Nephron progenitor cell (in vitro differentiated cells): ENCODE measurements at regions not wholly inside any gene's neighbourhood (a gene's known extent, or its start where the extent isn't known, plus 50 kb on each side); places are given as distances from the start of the nearest gene placed in this dataset.
A peak's percentile ranks its signal among the peaks of the same experiment; 100 is the strongest.

Experiments used
- DNase-seq: peaks from one replicate; pipeline ENCODE4 v3.0.0; 2021
- H3K27ac Mint-ChIP-seq: 2 replicates; pipeline ENCODE4 v1.8.0; 2021; ENCODE audit warnings: mild to moderate bottlenecking, moderate library complexity, mixed read lengths
- H3K27me3 Mint-ChIP-seq: 2 replicates; pipeline ENCODE4 v1.8.0; 2021; ENCODE audit warnings: mild to moderate bottlenecking, low read depth, mixed read lengths; ENCODE audit not compliant: poor library complexity
- H3K36me3 Mint-ChIP-seq: 2 replicates; pipeline ENCODE4 v1.8.0; 2021; ENCODE audit warnings: low read depth, mixed read lengths
- H3K4me1 Mint-ChIP-seq: 2 replicates; pipeline ENCODE4 v1.8.0; 2021; ENCODE audit warnings: mixed read lengths
- H3K4me3 Mint-ChIP-seq: 2 replicates; pipeline ENCODE4 v1.8.0; 2021; ENCODE audit warnings: mild to moderate bottlenecking, moderate library complexity, mixed read lengths
- H3K9me3 Mint-ChIP-seq: 2 replicates; pipeline ENCODE4 v1.8.0; 2021; ENCODE audit warnings: mild to moderate bottlenecking, moderate library complexity, mixed read lengths
- CTCF ChIP-seq: fragments of 200-600 bp; sonication (generic); IDR thresholded peaks from 2 replicates; pipeline ENCODE4 v1.5.0; 2021; ENCODE audit warnings: antibody characterized with exemption

DNA sequence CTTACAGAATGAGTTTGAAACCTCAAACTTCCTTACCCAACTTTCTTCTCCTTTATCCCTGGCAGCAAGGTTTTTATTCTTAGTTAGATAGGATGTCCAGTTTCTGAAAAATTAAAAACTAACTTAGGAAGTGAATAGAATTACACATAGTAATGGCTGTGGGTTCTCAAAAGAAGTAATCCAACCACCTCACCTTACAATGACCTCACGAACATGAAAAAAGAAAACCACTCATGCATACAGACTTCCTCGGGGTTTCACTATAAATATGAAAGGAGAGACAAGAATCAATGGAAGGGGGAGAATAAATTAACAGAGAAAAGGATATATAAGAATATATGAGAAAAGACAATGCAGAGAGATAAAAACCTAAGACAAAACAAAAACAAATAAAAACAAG, 1044.3 kb upstream of the KLHL29 start:
- Mint-ChIP-seq H3K4me1 (peaks cover 11% of the 10 kb centered on the region), H3K36me3 (no peaks in the 10 kb centered on the region), H3K9me3 (no peaks in the 10 kb centered on the region), H3K27ac (no peak overlapping the region), H3K4me3 (no peak overlapping the region), H3K27me3 (peaks cover 4% of the 10 kb centered on the region)
- no peak for DNase-seq
- TF ChIP-seq CTCF: no peak

- no peak for TF ChIP-seq CTCF
- no peak for DNase-seq
- Mint-ChIP-seq H3K27ac (no peak overlapping the region), H3K9me3 (no peaks in the 10 kb centered on the region), H3K4me1 (peaks cover 5% of the 10 kb centered on the region), H3K27me3 (peaks cover 6% of the 10 kb centered on the region), H3K36me3 (no peaks in the 10 kb centered on the region), H3K4me3 (no peak overlapping the region)
Measured at GRCh38 chr2:22347306-22347705, 1037.7 kb upstream of the KLHL29 start.

- TF ChIP-seq CTCF: no peak
- Mint-ChIP-seq H3K9me3 (no peaks in the 10 kb centered on the region), H3K4me3 (no peak overlapping the region), H3K27me3 (peaks cover 6% of the 10 kb centered on the region), H3K4me1 (peaks cover 5% of the 10 kb centered on the region), H3K36me3 (no peaks in the 10 kb centered on the region), H3K27ac (no peak overlapping the region)
- DNase-seq: no peak
Measured at GRCh38 chr2:22350621-22351020, 1034.4 kb upstream of the KLHL29 start.

GRCh38 chr2:22355816-22356433, 1029.1 kb upstream of the KLHL29 start:
- Mint-ChIP-seq H3K27me3 (peaks cover 3% of the 10 kb centered on the region), H3K9me3 (no peaks in the 10 kb centered on the region), H3K4me1 (peaks cover under 1% of the 10 kb centered on the region), H3K27ac (no peak overlapping the region), H3K4me3 (no peak overlapping the region), H3K36me3 (no peaks in the 10 kb centered on the region)
- peak; percentile 95 for TF ChIP-seq CTCF
- peak; percentile 86 for DNase-seq

- no peak overlapping the region for H3K27ac Mint-ChIP-seq
Measured at GRCh38 chr2:22359071-22359672, 1025.8 kb upstream of the KLHL29 start.

More at GRCh38 chr2:22359071-22359672, 1025.8 kb upstream of the KLHL29 start:
- TF ChIP-seq CTCF: no peak
- DNase-seq: no peak
- Mint-ChIP-seq H3K9me3 (no peaks in the 10 kb centered on the region), H3K36me3 (no peaks in the 10 kb centered on the region), H3K4me1 (no peaks in the 10 kb centered on the region), H3K27me3 (peaks cover 6% of the 10 kb centered on the region), H3K4me3 (no peak overlapping the region)
